KMS-11 (cell line): ENCODE measurements at regions not wholly inside any gene's neighbourhood (a gene's known extent, or its start where the extent isn't known, plus 50 kb on each side); places are given as distances from the start of the nearest gene placed in this dataset.

Source experiments
- H2AFZ ChIP-seq: fragments of 200-600 bp; sonication (generic); 2 replicates; pipeline ENCODE4 v1.6.1; 2016; ENCODE audit warnings: antibody characterized with exemption, mixed run types, low read depth
- H3K27ac ChIP-seq: fragments of 200-600 bp; sonication (generic); 2 replicates; pipeline ENCODE4 v1.6.1; 2016; ENCODE audit warnings: mild to moderate bottlenecking, mixed run types
- H3K27me3 ChIP-seq: fragments of 200-600 bp; sonication (generic); 2 replicates; pipeline ENCODE4 v1.6.1; 2017; ENCODE audit warnings: mild to moderate bottlenecking, low read depth, mixed run types, moderate library complexity; ENCODE audit not compliant: insufficient read depth
- H3K36me3 ChIP-seq: fragments of 200-600 bp; sonication (generic); 2 replicates; pipeline ENCODE4 v1.6.1; 2017; ENCODE audit warnings: mild to moderate bottlenecking, mixed run types; ENCODE audit not compliant: insufficient read depth
- H3K4me1 ChIP-seq: fragments of 200-600 bp; sonication (generic); 2 replicates; pipeline ENCODE4 v1.6.1; 2016; ENCODE audit warnings: mild to moderate bottlenecking, low read depth, mixed run types; ENCODE audit not compliant: poor library complexity, severe bottlenecking
- H3K4me2 ChIP-seq: fragments of 200-600 bp; sonication (generic); 2 replicates; pipeline ENCODE4 v1.7.0; 2016; ENCODE audit warnings: mild to moderate bottlenecking, mixed run types
- H3K4me3 ChIP-seq: fragments of 200-600 bp; sonication (generic); IDR thresholded peaks from 2 replicates; pipeline ENCODE4 v1.6.1; 2017; ENCODE audit warnings: low read depth, low read length, mixed read lengths; ENCODE audit not compliant: insufficient read depth
- H3K79me2 ChIP-seq: fragments of 200-600 bp; sonication (generic); 2 replicates; pipeline ENCODE4 v1.6.1; 2016; ENCODE audit warnings: low read depth, mixed run types; ENCODE audit not compliant: insufficient read depth
- H3K9ac ChIP-seq: fragments of 200-600 bp; sonication (generic); 2 replicates; pipeline ENCODE4 v1.6.1; 2016; ENCODE audit warnings: mild to moderate bottlenecking, mixed run types
- H4K20me1 ChIP-seq: fragments of 200-600 bp; sonication (generic); 2 replicates; pipeline ENCODE4 v1.6.1; 2016; ENCODE audit warnings: mild to moderate bottlenecking, mixed run types; ENCODE audit not compliant: insufficient read depth
- TF ChIP-seq, protein P1 (sequence below): fragments of 200-600 bp; sonication (generic); conservative IDR thresholded peaks from 2 replicates; pipeline ENCODE4 v1.6.1; 2017; ENCODE audit warnings: low read depth, mild to moderate bottlenecking, antibody characterized with exemption, low read length, moderate library complexity, mixed read lengths

DNA sequence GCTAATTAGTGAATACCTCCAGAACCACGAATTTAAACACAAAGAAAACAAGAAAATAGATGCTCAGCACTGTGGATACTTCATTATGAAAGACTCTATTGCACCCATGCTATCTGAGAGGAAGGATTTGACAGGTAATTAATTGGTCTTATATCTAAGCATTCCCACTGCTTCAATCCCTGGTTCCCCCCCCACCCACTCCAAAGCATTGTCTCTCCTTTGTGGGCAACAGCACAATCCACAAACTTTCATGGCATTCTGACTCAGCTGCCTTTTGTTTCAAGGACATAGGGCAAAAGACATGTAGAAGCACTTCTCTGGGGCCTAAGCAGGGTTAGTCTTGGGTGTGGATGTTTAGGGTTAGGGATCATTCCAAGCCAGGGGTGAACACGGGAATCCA, 551.4 kb downstream of the BUD13 start:
- TF ChIP-seq, protein P1, sequence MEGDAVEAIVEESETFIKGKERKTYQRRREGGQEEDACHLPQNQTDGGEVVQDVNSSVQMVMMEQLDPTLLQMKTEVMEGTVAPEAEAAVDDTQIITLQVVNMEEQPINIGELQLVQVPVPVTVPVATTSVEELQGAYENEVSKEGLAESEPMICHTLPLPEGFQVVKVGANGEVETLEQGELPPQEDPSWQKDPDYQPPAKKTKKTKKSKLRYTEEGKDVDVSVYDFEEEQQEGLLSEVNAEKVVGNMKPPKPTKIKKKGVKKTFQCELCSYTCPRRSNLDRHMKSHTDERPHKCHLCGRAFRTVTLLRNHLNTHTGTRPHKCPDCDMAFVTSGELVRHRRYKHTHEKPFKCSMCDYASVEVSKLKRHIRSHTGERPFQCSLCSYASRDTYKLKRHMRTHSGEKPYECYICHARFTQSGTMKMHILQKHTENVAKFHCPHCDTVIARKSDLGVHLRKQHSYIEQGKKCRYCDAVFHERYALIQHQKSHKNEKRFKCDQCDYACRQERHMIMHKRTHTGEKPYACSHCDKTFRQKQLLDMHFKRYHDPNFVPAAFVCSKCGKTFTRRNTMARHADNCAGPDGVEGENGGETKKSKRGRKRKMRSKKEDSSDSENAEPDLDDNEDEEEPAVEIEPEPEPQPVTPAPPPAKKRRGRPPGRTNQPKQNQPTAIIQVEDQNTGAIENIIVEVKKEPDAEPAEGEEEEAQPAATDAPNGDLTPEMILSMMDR = no peak
- Histone ChIP-seq H3K4me2 (no peak overlapping the region), H3K4me1 (no peaks in the 10 kb centered on the region), H3K79me2 (no peaks in the 10 kb centered on the region), H3K27ac (no peak overlapping the region), H2AFZ (no peak overlapping the region), H4K20me1 (no peaks in the 10 kb centered on the region), H3K9ac (no peak overlapping the region), H3K27me3 (no peaks in the 10 kb centered on the region), H3K36me3 (no peaks in the 10 kb centered on the region), H3K4me3 (no peak overlapping the region)

DNA sequence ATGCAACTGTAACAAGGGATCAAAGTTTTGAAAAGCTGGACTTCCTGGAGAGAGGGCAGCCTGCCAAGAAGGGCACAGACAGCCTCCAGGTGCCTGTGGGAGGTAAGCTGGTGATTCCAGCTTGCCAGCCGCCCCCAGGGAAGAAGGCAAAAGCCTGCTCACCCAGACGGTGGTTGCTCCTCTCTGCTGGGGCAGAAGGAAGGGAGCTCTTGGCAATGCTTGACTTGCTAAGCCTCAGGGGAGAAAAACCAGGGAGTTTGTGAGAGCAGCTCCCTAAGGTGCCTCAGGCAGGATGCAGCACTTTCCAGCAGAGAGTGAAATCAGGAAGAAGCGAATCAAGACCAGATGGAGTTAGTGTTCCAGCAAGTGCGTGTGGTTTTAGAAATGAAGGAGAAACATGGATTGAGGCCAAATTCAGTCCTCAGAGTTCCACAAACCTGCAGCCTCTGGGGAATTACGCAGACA, 553.6 kb downstream of the BUD13 start:
- H3K27ac ChIP-seq = no peak overlapping the region
- H3K4me3 ChIP-seq = no peak overlapping the region
- H2AFZ ChIP-seq = no peak overlapping the region
- H4K20me1 ChIP-seq = no peaks in the 10 kb centered on the region
- no peaks in the 10 kb centered on the region for H3K36me3 ChIP-seq
- H3K79me2 ChIP-seq = no peaks in the 10 kb centered on the region
- TF ChIP-seq, protein P1 = no peak
- H3K9ac ChIP-seq = no peak overlapping the region
- no peaks in the 10 kb centered on the region for H3K4me1 ChIP-seq
- H3K4me2 ChIP-seq = no peak overlapping the region
- H3K27me3 ChIP-seq = no peaks in the 10 kb centered on the region

DNA sequence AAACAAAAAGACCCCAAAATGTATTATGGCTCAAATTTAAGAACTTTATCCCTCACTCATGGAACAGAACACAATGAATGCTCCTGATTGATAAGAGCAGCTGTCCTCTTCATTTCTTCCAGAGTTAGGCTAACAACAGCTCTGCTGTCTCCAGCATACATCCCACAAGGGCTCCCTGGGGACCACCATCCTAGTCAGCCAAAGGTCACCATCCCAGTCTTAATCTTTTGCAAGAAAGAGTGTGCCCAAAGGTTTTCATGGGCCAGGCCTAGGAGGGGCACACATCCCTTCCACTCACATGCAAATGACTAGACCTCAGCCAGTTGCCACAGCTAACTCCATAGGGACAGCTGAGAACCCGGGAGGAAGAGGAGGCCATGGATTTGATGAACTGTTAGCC, 555.3 kb downstream of the BUD13 start:
- TF ChIP-seq, protein P1 = no peak
- Histone ChIP-seq H4K20me1 (no peaks in the 10 kb centered on the region), H3K27me3 (no peaks in the 10 kb centered on the region)

DNA sequence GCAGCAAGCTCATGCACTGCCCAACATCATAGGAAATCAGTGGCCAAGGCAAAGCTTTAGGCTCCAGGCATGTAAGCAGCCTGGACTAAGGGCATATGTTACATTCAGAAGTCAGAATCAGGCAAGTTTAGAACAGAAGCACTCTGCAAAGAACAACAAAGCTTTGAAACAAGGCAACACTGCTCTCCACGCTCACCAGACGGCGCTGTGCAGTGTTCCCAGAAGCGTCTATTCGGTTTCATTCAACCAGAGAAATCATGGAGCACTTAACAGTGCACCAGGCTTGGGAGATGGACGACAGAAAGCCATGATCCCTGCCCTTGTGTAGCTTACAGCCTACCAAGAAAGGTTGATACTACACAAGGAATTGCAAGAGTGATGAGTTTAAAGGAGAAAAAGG, 555.8 kb downstream of the BUD13 start:
- no peaks in the 10 kb centered on the region for H3K4me1 ChIP-seq

More for the DNA sequence above, 555.3 kb downstream of the BUD13 start:
- Histone ChIP-seq H3K4me1 (no peaks in the 10 kb centered on the region), H3K27ac (no peak overlapping the region), H3K4me2 (no peak overlapping the region), H3K4me3 (no peak overlapping the region), H2AFZ (no peak overlapping the region), H3K79me2 (no peaks in the 10 kb centered on the region), H3K9ac (no peak overlapping the region), H3K36me3 (no peaks in the 10 kb centered on the region)

More for the DNA sequence above, 555.8 kb downstream of the BUD13 start:
- H3K4me3 ChIP-seq = no peak overlapping the region
- no peaks in the 10 kb centered on the region for H3K36me3 ChIP-seq
- no peaks in the 10 kb centered on the region for H3K27me3 ChIP-seq
- no peak overlapping the region for H3K9ac ChIP-seq
- H3K79me2 ChIP-seq = no peaks in the 10 kb centered on the region
- H4K20me1 ChIP-seq = no peaks in the 10 kb centered on the region
- H3K4me2 ChIP-seq = no peak overlapping the region
- no peak overlapping the region for H3K27ac ChIP-seq
- TF ChIP-seq, protein P1 = no peak
- H2AFZ ChIP-seq = no peak overlapping the region
